GM19324 (cell line): ENCODE measurements at regions not wholly inside any gene's neighbourhood (a gene's known extent, or its start where the extent isn't known, plus 50 kb on each side); places are given as distances from the start of the nearest gene placed in this dataset.
A peak's percentile ranks its signal among the peaks of the same experiment; 100 is the strongest.

Experiments used
- ATAC-seq: cut with Tn5 transposase; IDR thresholded peaks from one replicate; pipeline ENCODE4 v1.9.1; 2021; ENCODE audit warnings: mild to moderate bottlenecking, moderate library complexity; ENCODE audit not compliant: unreplicated experiment, low FRiP score

DNA sequence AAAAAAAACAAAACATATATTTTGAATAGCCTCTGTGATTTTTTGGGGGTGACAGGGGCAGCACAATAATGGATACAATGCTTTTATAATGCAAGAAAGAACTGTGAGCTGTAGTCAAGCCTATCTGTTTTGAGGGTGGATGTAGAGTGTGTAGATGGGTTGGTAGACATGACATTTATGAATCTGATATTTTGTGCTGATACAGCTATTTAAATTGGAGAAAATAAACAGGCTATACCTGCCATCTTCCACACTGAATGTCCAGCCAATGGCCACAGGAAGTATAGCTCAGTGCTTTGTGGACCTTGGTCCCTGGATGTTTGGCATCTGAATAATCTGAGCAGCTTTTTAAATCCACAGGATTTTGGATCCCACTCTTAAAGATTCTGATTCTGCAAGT lies 175.0 kb downstream of the NEDD1 start:
- no peak for ATAC-seq

DNA sequence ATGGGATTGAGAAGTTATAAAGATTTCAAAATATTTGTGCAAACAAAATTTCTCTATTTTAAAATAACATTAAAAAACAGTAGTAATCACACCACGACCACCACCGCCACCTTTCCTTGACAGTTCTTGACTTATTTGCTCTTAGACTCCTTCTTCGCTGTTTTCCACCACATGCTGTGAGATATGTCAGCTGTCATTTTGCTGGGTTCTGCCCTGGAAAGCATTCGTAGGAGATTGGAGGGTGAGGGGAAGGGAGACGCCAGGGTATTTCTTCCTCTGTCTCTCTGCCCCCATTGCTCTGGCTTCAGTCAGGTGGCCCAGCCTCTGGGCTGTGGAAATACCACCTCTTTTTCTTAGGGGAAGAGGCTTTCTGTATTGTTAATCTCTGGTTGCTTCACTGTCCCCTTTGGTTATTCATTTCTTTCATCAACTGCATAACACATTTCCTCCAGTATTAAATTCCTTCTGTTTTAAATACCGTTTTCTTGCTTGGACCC lies 186.2 kb downstream of the NEDD1 start:
- no peak for ATAC-seq

DNA sequence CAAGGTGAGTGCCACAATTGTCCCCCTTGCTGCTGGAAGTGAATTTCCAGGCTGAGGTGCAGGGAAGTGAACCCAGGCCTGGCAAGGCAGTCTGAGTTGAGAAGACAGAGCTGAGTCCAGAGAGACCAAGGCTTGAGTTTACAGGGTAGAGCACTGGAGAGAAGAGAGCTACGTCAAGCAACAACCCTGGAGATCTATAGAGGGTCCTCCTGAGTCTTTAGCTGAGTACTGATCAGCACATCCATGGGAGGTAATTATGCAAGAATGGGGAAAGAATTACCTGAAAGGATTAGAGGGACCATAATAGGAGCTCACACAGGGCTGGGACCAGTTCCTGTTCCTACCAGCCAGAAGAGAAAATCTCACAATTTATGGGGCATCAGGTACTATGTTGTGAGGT lies 190.7 kb downstream of the NEDD1 start:
- ATAC-seq, result no peak

DNA sequence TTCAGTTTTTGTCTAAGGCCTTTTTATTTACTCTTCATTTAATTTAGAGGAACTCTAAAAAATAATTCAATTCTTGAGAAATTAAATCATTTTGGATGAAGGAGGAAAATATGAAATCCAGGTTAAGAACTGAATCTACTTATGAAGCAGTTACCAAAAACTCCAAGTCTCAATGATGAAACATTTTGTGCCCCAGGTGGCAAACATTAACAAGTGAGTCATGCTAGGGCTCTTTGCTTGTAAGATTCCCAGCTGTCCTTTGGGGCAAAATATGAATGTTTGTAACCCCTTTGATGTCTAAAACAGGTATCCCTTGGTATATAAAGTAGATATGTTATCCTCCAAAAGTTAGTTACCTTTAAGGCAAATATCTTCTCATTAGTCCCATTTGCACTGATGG lies 202.4 kb downstream of the NEDD1 start:
- no peak for ATAC-seq

GRCh38 chr12:97112136-97112535 lies 205.1 kb downstream of the NEDD1 start:
- no peak for ATAC-seq

DNA sequence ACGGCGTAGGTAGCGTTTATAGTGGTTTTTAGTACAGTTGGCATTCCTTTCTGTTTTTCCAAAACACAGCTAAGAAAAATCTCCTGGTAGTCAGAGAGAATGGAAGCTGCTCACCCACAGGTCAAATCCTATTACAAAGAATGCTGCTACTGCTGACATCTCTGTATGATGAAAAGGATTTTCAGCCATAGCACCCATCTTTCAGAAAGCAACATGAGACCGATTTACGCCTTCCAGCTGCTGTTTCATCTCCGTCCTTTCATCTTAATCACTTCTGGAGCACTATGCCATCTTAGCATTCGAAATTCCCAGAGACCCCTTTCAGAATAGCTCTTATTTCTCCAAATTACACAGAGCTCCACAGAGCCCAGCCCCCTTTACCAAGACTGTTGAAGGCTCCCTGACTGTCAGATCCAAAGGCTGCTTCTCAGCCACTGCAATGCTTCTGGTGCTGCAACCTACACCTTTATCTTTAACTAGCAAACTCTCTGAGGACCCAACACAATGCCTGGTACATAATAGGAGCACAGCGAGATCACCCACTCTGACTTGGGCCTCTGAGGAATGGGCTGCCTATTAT lies 211.8 kb downstream of the NEDD1 start:
- no peak for ATAC-seq

DNA sequence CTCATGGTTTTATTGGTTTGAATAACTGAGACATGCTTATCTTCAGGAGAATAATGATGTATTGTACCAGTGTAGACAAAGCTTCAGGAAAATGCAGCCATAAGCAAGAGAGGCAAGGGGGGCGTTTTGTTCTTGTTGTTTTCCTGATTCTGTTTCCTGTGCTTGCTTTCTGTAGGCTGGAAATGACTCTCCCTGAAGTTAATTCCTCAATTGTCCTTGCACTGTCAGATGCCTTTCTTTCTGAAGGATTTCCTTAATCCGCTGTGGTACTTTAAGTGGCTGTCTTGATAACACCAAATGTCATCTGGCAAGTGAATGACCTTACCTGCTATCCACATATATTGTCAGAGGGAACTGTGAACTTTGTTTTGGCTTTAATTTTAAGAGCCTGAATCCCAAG lies 220.0 kb downstream of the NEDD1 start:
- no peak for ATAC-seq

DNA sequence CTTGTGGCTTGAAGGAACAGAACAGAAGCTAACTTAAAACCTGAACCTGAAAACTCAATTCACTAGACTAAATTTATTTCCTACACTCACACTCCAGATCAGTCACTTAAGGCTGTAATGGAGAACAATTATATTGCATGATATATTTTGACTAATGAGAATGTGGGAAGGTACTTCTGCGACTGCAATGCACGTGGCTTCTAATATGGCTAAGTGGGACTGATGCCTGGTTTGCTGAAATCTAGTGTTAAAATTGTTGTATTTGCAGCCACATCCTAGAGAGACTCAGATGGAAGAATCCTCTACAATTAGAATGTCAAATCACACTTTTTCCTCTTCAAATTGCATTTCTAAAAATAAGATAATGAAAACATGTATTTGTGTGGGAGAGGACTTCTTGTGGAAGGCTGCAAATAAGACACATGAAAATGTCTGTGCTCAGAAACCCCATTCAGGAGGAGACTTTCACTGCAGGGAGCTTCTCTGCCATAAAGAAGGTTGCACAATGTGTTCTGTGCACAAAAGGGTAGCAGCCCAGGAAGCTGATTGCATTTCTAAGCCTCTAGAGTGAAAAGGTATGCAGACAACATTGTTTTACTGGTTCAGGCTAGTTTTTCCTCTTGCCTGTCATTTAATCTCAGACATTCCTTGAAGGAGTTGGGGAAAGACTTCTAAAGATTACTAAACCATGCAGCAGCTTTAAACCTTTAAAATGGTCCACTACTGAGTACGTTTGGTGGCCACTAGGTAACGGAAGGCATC lies 224.3 kb downstream of the NEDD1 start:
- ATAC-seq, result no peak

DNA sequence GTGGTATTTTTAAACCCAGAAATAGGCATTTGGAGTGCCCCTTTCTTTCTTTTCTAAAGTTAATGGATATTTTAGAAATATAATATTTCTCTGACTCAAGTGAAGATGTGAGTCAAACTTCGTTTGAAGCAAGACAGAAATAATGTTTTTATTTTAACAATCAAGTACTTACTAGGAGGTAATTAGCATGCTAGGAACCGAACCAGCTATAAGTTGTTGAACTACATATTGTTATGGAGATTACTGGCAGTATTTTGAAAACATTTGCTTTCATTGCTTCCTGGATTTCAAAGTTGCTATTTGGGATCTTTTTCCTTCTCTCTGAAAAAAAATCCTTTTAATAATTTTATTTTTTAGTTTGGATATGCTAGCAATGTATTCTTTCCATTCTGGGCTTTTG lies 225.2 kb downstream of the NEDD1 start:
- ATAC-seq, result no peak

DNA sequence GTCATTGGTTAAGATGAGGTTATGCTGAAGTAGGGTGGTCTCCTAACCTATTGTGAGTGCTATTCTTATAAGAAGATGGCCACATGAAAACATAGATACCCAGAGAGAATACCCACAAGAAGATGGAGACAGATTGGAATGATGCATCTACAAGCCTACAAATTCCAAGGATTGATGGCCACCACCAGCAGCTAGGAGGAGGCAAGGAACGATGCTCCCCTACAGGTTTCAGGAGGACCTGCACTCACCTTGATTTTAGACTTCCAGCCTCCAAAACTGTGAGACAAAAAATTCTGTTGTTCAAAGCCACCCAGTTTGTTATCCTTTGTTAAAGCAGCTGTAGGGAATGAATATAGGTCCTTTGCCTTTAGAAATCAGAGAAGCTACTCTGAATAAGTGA lies 227.4 kb downstream of the NEDD1 start:
- no peak for ATAC-seq

DNA sequence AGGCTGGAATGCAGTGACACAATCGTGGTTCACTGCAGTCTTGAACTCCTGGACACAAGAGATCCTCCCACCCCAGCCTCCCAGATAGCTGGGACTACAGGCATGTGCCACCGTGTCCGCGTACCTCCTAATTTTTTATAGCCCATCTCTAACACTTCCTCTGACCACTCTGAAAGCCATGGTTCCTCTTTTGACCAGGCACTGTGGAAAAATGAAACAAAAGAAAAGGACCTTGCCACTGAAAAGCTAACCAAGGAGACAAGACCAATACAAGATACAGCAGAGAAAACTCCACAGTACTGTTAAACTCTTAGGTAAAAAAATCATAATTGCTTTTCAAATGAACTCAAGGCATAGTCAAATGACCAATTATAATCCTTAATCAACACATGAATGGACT lies 233.3 kb downstream of the NEDD1 start:
- no peak for ATAC-seq

DNA sequence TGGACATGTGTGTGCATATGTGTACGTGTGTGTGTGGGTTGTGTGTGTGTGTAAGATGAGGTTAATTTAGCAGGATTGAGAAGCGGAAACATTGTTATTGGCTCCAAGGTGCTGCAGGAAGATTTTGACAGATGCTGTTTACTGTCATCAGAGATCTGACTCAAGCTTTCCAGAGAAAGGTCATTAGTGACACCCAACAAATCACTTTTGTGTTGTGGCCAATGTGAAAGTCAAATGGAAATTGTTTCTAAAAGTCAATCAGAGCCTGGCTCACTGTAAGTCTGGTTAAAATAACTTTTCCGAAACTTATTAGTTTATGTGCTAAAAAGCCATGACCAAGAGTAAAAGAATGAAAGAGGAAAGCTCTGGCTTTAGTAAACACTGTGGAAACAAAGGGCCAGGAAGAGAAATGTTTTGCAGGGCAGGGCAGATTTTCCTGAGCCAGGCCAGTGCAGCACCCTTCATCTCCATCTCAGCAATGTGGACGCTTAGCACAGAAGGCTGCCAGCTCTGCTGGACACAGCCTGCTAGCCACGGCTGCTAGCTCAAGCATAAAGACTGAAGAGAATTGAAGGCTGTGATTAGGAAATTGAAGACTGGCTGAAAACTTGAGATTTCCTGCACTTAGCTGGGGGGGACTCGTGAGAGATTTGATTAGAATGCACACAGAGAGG lies 235.8 kb downstream of the NEDD1 start:
- ATAC-seq, result no peak

DNA sequence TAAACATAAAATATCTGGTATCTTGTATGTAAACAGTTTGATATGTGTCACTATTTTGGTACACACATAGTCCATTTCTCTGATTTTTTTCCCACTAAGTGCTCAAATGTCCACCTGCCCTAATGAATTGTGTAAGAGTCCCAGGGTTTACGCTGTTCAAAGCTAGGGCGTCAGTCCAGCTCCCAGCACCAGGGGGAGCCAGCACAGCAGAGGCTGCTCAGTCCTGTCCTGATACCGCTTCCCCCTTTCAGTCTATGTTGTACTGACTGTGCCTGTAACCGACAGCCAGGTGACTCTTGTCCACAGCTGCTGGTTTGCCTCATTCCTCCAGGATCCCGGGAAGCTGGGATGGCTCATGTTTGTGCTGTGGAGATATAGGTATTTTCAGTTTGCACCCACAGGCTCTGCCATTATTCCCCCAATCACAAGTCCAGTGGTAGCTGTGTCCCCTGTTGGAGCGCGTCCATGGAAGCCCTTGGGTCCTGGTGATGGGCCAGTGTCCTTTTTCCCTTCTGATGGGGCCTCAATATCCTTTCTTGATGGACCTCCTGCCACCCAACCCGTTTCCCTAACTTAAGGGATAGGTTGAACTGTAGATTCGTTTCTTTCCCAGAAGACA lies 242.0 kb downstream of the NEDD1 start:
- ATAC-seq, result peak; percentile 100

GRCh38 chr12:97151481-97151880 lies 244.4 kb downstream of the NEDD1 start:
- no peak for ATAC-seq

- no peak for ATAC-seq
Observed at GRCh38 chr12:97159377-97159776, 252.3 kb downstream of the NEDD1 start.

GRCh38 chr12:97160277-97160676 lies 253.2 kb downstream of the NEDD1 start:
- ATAC-seq, result no peak

DNA sequence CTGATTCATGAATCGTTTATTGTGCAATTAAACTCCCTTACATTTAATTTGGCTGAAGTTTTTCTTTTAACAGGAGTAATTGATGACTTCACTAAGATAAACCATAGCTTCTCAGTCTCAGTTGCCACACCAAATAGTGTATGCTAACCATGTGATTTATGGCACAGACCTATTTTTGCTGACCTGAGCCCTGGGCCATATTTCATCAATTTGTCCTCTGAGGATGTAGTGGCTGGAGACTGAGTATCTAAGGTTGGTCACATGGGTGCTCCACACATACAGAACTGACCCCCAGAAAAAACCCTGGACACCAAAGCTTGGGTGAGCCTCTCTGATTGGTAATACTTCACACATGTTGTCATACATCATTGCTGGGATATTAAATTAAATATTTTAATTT lies 255.1 kb downstream of the NEDD1 start:
- no peak for ATAC-seq

- no peak for ATAC-seq
Observed at GRCh38 chr12:97164936-97165335, 257.9 kb downstream of the NEDD1 start.

DNA sequence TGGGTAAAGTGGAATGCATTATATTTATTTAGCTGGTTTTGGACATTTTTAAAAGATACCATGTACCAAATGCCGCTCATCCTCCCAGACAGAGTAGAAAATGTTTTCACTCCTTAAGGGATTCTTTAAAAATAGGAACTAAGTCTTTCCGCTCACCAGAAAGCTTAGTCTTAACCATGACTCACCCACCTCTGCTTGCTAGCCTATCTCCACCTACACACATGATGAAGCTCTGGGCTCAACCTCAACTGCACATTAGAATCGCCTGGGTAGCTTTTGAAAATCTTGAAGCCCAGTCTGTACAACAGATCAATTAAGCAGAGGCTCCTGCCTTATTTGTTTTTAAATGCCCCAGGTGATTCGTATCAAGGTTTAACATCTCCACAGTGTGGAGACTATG lies 260.5 kb downstream of the NEDD1 start:
- no peak for ATAC-seq

DNA sequence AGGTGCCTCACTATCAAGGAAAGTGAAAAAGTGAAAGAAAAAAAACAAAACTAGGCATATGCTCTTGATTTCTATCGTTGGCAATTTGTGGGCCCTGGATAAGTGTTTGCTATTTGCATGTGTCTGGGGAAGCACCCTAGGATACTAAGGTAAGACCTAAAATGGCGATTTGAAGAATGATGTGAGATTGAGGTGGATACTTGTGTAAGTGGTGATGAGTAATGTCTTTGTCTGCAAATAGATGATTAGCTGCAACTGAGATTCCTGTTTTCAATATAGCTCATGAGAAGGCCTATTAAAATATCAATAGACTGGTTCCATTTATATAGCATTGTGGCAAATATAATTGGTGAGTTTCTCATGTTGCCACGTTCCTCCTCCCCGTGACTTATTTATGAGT lies 261.7 kb downstream of the NEDD1 start:
- ATAC-seq, result no peak

DNA sequence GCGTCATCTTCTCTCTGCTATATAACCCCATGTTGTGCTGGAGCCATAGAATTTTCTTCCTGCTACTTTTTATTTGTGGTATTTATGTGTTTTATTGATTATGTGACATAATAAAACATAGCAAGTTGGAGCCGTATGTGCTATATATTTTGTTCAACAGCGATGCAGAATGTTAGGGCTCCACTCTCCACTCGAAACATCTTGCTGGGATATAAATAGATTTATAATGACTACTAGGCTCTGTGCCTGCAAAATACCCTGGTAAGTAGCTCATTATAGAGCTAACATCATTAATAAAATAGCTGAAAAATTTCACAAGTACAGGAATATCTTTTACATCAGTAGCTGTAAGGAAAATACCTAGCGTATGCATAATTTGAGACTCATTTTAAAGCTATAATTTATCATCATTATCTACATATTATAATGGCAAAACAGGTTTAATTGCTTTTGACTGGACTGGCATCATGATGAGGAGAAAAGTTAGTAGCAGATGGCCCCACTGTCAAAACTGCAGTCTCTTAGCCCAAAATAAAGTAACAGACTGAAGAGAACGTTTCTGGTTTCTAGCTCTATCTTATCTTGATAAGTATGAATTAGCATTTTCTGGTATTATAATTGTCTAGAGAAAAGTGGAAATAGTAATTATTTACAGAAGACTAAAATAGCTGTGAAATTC lies 263.0 kb downstream of the NEDD1 start:
- ATAC-seq, result no peak
